ENCODE measurements at regions not wholly inside any gene's neighbourhood (a gene's known extent, or its start where the extent isn't known, plus 50 kb on each side); places are given as distances from the start of the nearest gene placed in this dataset.

- TF ChIP-seq CTCF (IDR thresholded peaks at IDR 0.05; ENCODE audit: low read depth, low read length) (no peak), POLR2A (IDR thresholded peaks at IDR 0.05; ENCODE audit: extremely low read depth, insufficient read length) (no peak), MAX (IDR thresholded peaks at IDR 0.05; ENCODE audit: low read depth, low read length) (no peak)
Measured at GRCh38 chr1:229710746-229711145, 84.7 kb downstream of the URB2 start.

All from NB4 (cell line).